CD14-positive monocyte (primary cell): ENCODE measurements at regions not wholly inside any gene's neighbourhood (a gene's known extent, or its start where the extent isn't known, plus 50 kb on each side); places are given as distances from the start of the nearest gene placed in this dataset.

ENCODE experiments used
- DNase-seq, 3 donors: peaks; one replicate each; pipeline ENCODE4 v3.0.0-alpha.2; 2011 to 2022
- H2AFZ ChIP-seq: 2 replicates; pipeline ENCODE4 v1.6.0; 2012; ENCODE audit warnings: mild to moderate bottlenecking, low read depth, low read length, inconsistent platforms; ENCODE audit not compliant: insufficient read depth, poor library complexity, severe bottlenecking
- H3K27ac ChIP-seq, 2 donors: 1 replicate in 1 of 2; 2 replicates in 1 of 2; pipeline ENCODE4 v1.5.1; 2012 to 2013; ENCODE audit warnings: low read length in 2 of 2, control low read depth in 1 of 2, inconsistent platforms in 1 of 2, low read depth in 1 of 2, mild to moderate bottlenecking in 1 of 2
- H3K27me3 ChIP-seq, 2 donors: one replicate each; pipeline versions ENCODE4 v1.6.0 to v1.6.1; 2011 to 2013; ENCODE audit warnings: low read length in 2 of 2; ENCODE audit not compliant: control insufficient read depth in 2 of 2, insufficient read depth in 2 of 2
- H3K36me3 ChIP-seq, 2 donors: replicated peaks in 1 of 2; 1 replicate in 1 of 2; 2 replicates in 1 of 2; pipeline versions ENCODE4 v1.5.1 to v1.6.1; 2012 to 2013; ENCODE audit warnings: low read length in 2 of 2, control low read depth in 1 of 2, inconsistent platforms in 1 of 2, mild to moderate bottlenecking in 1 of 2; ENCODE audit not compliant: insufficient read depth in 2 of 2, control insufficient read depth in 1 of 2
- H3K4me1 ChIP-seq, 2 donors: 1 replicate in 1 of 2; 2 replicates in 1 of 2; pipeline versions ENCODE4 v1.5.1 to v1.6.1; 2012 to 2013; ENCODE audit warnings: low read length in 2 of 2, control low read depth in 1 of 2, inconsistent platforms in 1 of 2, mild to moderate bottlenecking in 1 of 2, moderate library complexity in 1 of 2; ENCODE audit not compliant: insufficient read depth in 2 of 2, control insufficient read depth in 1 of 2
- H3K4me2 ChIP-seq: replicated peaks from 2 replicates; pipeline ENCODE3; 2012; ENCODE audit warnings: low read length, moderate library complexity, mild to moderate bottlenecking; ENCODE audit not compliant: poor library complexity, severe bottlenecking; ENCODE audit errors: extremely low read depth
- H3K4me3 ChIP-seq, 3 experiments: fragments of 200-600 bp in 1 of 3; sonication (generic) in 1 of 3; replicated peaks in 1 of 3; 1 replicate in 2 of 3; 2 replicates in 1 of 3; pipeline ENCODE4 v1.5.1; 2011 to 2013; ENCODE audit warnings: low read length in 3 of 3, mild to moderate bottlenecking in 3 of 3, control low read depth in 2 of 3, low read depth in 2 of 3, inconsistent platforms in 1 of 3, moderate library complexity in 1 of 3
- H3K79me2 ChIP-seq: 2 replicates; pipeline ENCODE4 v1.6.0; 2012; ENCODE audit warnings: mild to moderate bottlenecking, control low read depth, inconsistent platforms, low read length, moderate library complexity; ENCODE audit not compliant: insufficient read depth
- H3K9ac ChIP-seq: 2 replicates; pipeline ENCODE4 v1.6.0; 2017; ENCODE audit warnings: low read length, mild to moderate bottlenecking; ENCODE audit not compliant: insufficient read depth, poor library complexity, severe bottlenecking
- H3K9me3 ChIP-seq, 2 donors: replicated peaks in 1 of 2; 1 replicate in 1 of 2; 2 replicates in 1 of 2; pipeline versions ENCODE4 v1.5.1 to v1.6.1; 2012 to 2013; ENCODE audit warnings: low read length in 2 of 2, control low read depth in 1 of 2; ENCODE audit not compliant: control insufficient read depth in 1 of 2, insufficient read depth in 1 of 2
- H4K20me1 ChIP-seq: 2 replicates; pipeline ENCODE4 v1.6.0; 2012; ENCODE audit warnings: mild to moderate bottlenecking, low read length, control low read depth, moderate library complexity; ENCODE audit not compliant: insufficient read depth
- H3K27ac Mint-ChIP-seq, 7 donors: one replicate each; pipeline ENCODE4 v1.8.0; 2020; ENCODE audit warnings: mild to moderate bottlenecking in 7 of 7, mixed read lengths in 7 of 7, moderate library complexity in 6 of 7, inconsistent platforms in 2 of 7
- H3K27me3 Mint-ChIP-seq, 3 donors: one replicate each; pipeline ENCODE4 v1.8.0; 2021 to 2022; ENCODE audit warnings: low read depth in 3 of 3, mild to moderate bottlenecking in 3 of 3, mixed read lengths in 3 of 3, moderate library complexity in 3 of 3, inconsistent platforms in 1 of 3
- H3K36me3 Mint-ChIP-seq, 2 donors: one replicate each; pipeline ENCODE4 v1.8.0; 2020; ENCODE audit warnings: mixed read lengths in 2 of 2, inconsistent platforms in 1 of 2, mild to moderate bottlenecking in 1 of 2
- H3K4me1 Mint-ChIP-seq: one replicate; pipeline ENCODE4 v1.8.0; 2020; ENCODE audit warnings: mild to moderate bottlenecking, mixed read lengths
- H3K4me3 Mint-ChIP-seq, 2 donors: one replicate each; pipeline ENCODE4 v1.8.0; 2020; ENCODE audit warnings: mild to moderate bottlenecking in 2 of 2, mixed read lengths in 2 of 2, moderate library complexity in 1 of 2
- H3K9me3 Mint-ChIP-seq, 7 donors: one replicate each; pipeline ENCODE4 v1.8.0; 2020 to 2022; ENCODE audit warnings: mixed read lengths in 7 of 7, mild to moderate bottlenecking in 6 of 7, moderate library complexity in 6 of 7, inconsistent platforms in 2 of 7
- CTCF ChIP-seq: fragments of 200-600 bp; IDR thresholded peaks from one replicate; pipeline ENCODE4 v1.8.0; 2022; ENCODE audit warnings: antibody characterized with exemption, mild to moderate bottlenecking
- WGBS: methylation state at CpG from one replicate; pipeline ENCODE4 v1.1.5; 2013; ENCODE audit warnings: missing lambda C conversion rate; ENCODE audit not compliant: insufficient coverage; 5-methylcytosine and 5-hydroxymethylcytosine counted together
- intact Hi-C, 2 donors: fragments of 100-400 bp; cut with micrococcal nuclease; formaldehyde crosslinking; loops; one replicate each; pipeline versions ENCODE4 v1.15.0 to v1.15.1; 2023

- no peak overlapping the region for H3K27ac ChIP-seq
- H3K27ac Mint-ChIP-seq, result no peak overlapping the region
- H3K36me3 ChIP-seq, result no peaks in the 10 kb centered on the region
- peaks cover 3 to 12% (median 6%) of the 10 kb centered on the region in 7 donors for H3K9me3 Mint-ChIP-seq
- no peak for TF ChIP-seq CTCF
- no peaks in the 10 kb centered on the region for H3K36me3 Mint-ChIP-seq
- H3K79me2 ChIP-seq, result no peaks in the 10 kb centered on the region
- no peak overlapping the region for H3K9ac ChIP-seq
- H3K27me3 ChIP-seq, result no peaks in the 10 kb centered on the region
- no peaks in the 10 kb centered on the region for H4K20me1 ChIP-seq
- no peak overlapping the region for H3K4me3 Mint-ChIP-seq
- no peak for DNase-seq
- H3K4me1 Mint-ChIP-seq, result no peaks in the 10 kb centered on the region
- H3K9me3 ChIP-seq, result peaks cover 2 to 20% of the 10 kb centered on the region in 2 donors
- no peak overlapping the region for H3K4me2 ChIP-seq
- no peaks in the 10 kb centered on the region for H3K27me3 Mint-ChIP-seq
- no peaks in the 10 kb centered on the region for H3K4me1 ChIP-seq
- no peak overlapping the region for H3K4me3 ChIP-seq
- no peak overlapping the region for H2AFZ ChIP-seq
- no CpG with 5 or more reads among the region's 2 CpGs for WGBS
- intact Hi-C loops, result no loop called here
Observed at GRCh38 chr11:29026286-29026685, 918.1 kb downstream of the METTL15 start.

GRCh38 chr11:29025001-29025400 lies 916.8 kb downstream of the METTL15 start:
- no peaks in the 10 kb centered on the region for H3K4me1 Mint-ChIP-seq
- no peak for TF ChIP-seq CTCF
- no peaks in the 10 kb centered on the region for H3K79me2 ChIP-seq
- peaks cover 2 to 20% of the 10 kb centered on the region in 2 donors for H3K9me3 ChIP-seq
- no peak overlapping the region for H3K9ac ChIP-seq
- no peaks in the 10 kb centered on the region for H3K36me3 Mint-ChIP-seq
- intact Hi-C loops, result no loop called here
- H3K9me3 Mint-ChIP-seq, result peaks cover 3 to 14% (median 6%) of the 10 kb centered on the region in 7 donors
- H3K27me3 ChIP-seq, result no peaks in the 10 kb centered on the region
- H3K4me1 ChIP-seq, result no peaks in the 10 kb centered on the region
- no peaks in the 10 kb centered on the region for H4K20me1 ChIP-seq
- no peaks in the 10 kb centered on the region for H3K27me3 Mint-ChIP-seq
- no peak overlapping the region for H2AFZ ChIP-seq
- WGBS, result 100% methylated on average over 1 of the region's 3 CpGs
- no peak overlapping the region for H3K27ac ChIP-seq
- no peaks in the 10 kb centered on the region for H3K36me3 ChIP-seq
- H3K4me3 ChIP-seq, result no peak overlapping the region
- no peak overlapping the region for H3K27ac Mint-ChIP-seq
- no peak overlapping the region for H3K4me3 Mint-ChIP-seq
- H3K4me2 ChIP-seq, result no peak overlapping the region
- DNase-seq, result no peak
